MCF 10A (cell line): ENCODE measurements at regions not wholly inside any gene's neighbourhood (a gene's known extent, or its start where the extent isn't known, plus 50 kb on each side); places are given as distances from the start of the nearest gene placed in this dataset.
"Not testable (repeated sequence)": the region's sequence is repeated elsewhere in the genome, so short reads cannot be mapped to it uniquely, and the experiment has no call there.

Source experiments
- BruUV-seq: library from RNA; stranded (reverse); fragments of 400-500 nt; replicated peaks from 2 replicates; lab custom pipeline; 2021; lab: Mats Ljungman, UMichigan
- CTCF ChIA-PET: fragments of 300-600 bp; sonication (Branson Sonifier 250); formaldehyde crosslinking; extraction: SDS; loops from one replicate; lab custom pipeline; 2021; ENCODE audit warnings: antibody characterized with exemption, inconsistent platforms; lab: Yijun Ruan, JAX
- POLR2A ChIA-PET: fragments of 300-600, 350-650 bp; sonication (Branson Sonifier 250); formaldehyde crosslinking; extraction: SDS; loops from one replicate; lab custom pipeline; 2020; ENCODE audit warnings: antibody characterized with exemption, inconsistent platforms; lab: Yijun Ruan, JAX
- DNase-seq: peaks from one replicate; pipeline ENCODE4 v3.0.0-alpha.2; 2018; ENCODE audit not compliant: unreplicated experiment
- H3K27ac Mint-ChIP-seq: one replicate; pipeline ENCODE4 v1.8.0; 2022; ENCODE audit warnings: mild to moderate bottlenecking, low read depth, mixed read lengths; ENCODE audit not compliant: unreplicated experiment
- H3K27me3 Mint-ChIP-seq: one replicate; pipeline ENCODE4 v1.8.0; 2022; ENCODE audit warnings: mixed read lengths; ENCODE audit not compliant: insufficient read depth, unreplicated experiment
- H3K36me3 Mint-ChIP-seq: one replicate; pipeline ENCODE4 v1.8.0; 2022; ENCODE audit warnings: mild to moderate bottlenecking, moderate library complexity, mixed read lengths; ENCODE audit not compliant: insufficient read depth, unreplicated experiment
- H3K4me1 Mint-ChIP-seq: one replicate; pipeline ENCODE4 v1.8.0; 2022; ENCODE audit warnings: mixed read lengths; ENCODE audit not compliant: insufficient read depth, unreplicated experiment
- H3K4me3 Mint-ChIP-seq: one replicate; pipeline ENCODE4 v1.8.0; 2022; ENCODE audit warnings: mild to moderate bottlenecking, moderate library complexity, mixed read lengths; ENCODE audit not compliant: unreplicated experiment
- H3K9me3 Mint-ChIP-seq: one replicate; pipeline ENCODE4 v1.8.0; 2022; ENCODE audit warnings: mixed read lengths; ENCODE audit not compliant: unreplicated experiment
- CTCF ChIP-seq: fragments of 200-600 bp; IDR thresholded peaks from one replicate; pipeline ENCODE4 v1.8.0; 2022; ENCODE audit warnings: antibody characterized with exemption, mild to moderate bottlenecking; ENCODE audit not compliant: unreplicated experiment
- intact Hi-C: fragments of 100-400 bp; cut with micrococcal nuclease; formaldehyde crosslinking; loops from 2 replicates; pipeline ENCODE4 v1.14.1; 2022

GRCh38 chr13:38463048-38463447, 113.4 kb downstream of the UFM1 start:
- intact Hi-C loops, result no loop called here
- no peak for DNase-seq
- BruUV-seq, result no TSS peak
- no peak overlapping the region for H3K27ac Mint-ChIP-seq
- TF ChIP-seq CTCF, result no peak
- ChIA-PET CTCF (no interaction called here), POLR2A (no interaction called here)
- H3K27me3 Mint-ChIP-seq, result no peaks in the 10 kb centered on the region
- H3K36me3 Mint-ChIP-seq, result no peaks in the 10 kb centered on the region
- H3K4me1 Mint-ChIP-seq, result no peaks in the 10 kb centered on the region
- H3K4me3 Mint-ChIP-seq, result no peak overlapping the region
- no peaks in the 10 kb centered on the region for H3K9me3 Mint-ChIP-seq

DNA sequence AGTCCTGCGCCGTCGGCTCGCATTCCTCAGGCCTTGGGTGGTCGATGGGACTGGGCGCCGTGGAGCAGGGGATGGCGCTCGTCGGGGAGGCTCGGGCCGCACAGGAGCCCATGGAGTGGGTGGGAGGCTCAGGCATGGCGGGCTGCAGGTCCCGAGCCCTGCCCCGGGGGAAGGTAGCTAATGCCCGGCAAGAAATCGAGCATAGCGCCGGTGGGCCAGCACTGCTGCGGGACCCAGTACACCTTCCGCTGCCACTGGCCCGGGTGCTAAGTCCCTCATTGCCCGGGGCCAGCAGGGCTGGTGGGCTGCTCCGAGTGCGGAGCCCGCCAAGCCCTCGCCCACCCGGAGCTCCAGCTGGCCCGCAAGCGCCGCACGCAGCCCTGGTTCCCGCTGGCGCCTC, 122.8 kb downstream of the UFM1 start:
- POLR2A ChIA-PET, BruUV-seq, H3K4me3 Mint-ChIP-seq, H3K27ac Mint-ChIP-seq, H3K4me1 Mint-ChIP-seq, intact Hi-C loops, DNase-seq, H3K9me3 Mint-ChIP-seq, H3K36me3 Mint-ChIP-seq, H3K27me3 Mint-ChIP-seq: not testable (repeated sequence)
- CTCF ChIA-PET, result interaction anchor here (0.7 kb wide), 1 partner anchor 253 kb away, joined by 3 read pairs; no protein-coding TSS in a partner anchor

DNA sequence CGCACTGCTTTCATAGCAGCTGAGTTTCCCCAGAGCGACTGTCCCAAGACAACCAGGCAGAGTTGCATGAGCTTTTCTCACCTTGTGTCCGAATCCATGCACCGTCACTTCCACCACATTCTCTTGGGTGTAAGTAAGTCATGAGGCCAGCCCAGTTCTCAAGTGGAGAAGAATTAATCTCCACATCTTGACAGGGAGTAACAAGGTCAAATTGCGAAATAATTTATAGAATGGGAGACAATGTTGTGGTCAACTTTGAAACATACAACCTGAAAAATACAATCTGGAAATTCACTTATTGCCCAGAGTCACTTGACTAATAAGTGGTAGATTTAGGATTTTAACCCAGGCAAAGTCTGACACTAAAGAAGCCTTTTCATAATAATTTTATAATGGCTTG, 123.7 kb downstream of the UFM1 start:
- Mint-ChIP-seq H3K4me3 (no peak overlapping the region), H3K4me1 (no peaks in the 10 kb centered on the region), H3K9me3 (no peaks in the 10 kb centered on the region), H3K27me3 (no peaks in the 10 kb centered on the region), H3K36me3 (no peaks in the 10 kb centered on the region), H3K27ac (no peak overlapping the region)
- TF ChIP-seq CTCF, result no peak
- intact Hi-C loops, result no loop called here
- ChIA-PET CTCF (no interaction called here), POLR2A (no interaction called here)
- BruUV-seq, result no TSS peak
- DNase-seq, result no peak

DNA sequence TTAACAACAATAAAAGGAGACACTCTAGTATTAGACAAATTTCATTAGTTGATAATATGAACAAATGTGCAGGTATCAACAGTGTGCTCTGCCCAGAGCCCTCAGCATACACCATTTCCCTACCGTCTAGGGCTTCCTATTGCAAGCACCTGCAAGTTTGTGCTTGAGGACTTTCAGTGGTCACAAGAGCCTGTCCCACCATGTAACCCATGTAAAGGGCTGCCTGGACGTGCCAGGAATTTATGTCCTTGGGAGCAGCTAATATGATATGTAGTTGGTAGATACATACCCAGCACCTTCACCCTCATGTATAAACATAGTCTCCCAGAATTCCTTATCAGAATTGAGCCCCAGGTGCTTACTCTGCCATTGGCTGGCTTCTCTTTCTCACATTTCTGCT, 128.0 kb downstream of the UFM1 start:
- no peak for TF ChIP-seq CTCF
- Mint-ChIP-seq H3K4me1 (no peaks in the 10 kb centered on the region), H3K27ac (no peak overlapping the region), H3K27me3 (no peaks in the 10 kb centered on the region), H3K4me3 (no peak overlapping the region), H3K36me3 (no peaks in the 10 kb centered on the region), H3K9me3 (no peaks in the 10 kb centered on the region)
- DNase-seq, result no peak
- POLR2A ChIA-PET, result no interaction called here
- CTCF ChIA-PET, result interaction anchor here (0.7 kb wide), 1 partner anchor 48 kb away, joined by 3 read pairs; no protein-coding TSS in a partner anchor
- no TSS peak for BruUV-seq
- intact Hi-C loops, result no loop called here

DNA sequence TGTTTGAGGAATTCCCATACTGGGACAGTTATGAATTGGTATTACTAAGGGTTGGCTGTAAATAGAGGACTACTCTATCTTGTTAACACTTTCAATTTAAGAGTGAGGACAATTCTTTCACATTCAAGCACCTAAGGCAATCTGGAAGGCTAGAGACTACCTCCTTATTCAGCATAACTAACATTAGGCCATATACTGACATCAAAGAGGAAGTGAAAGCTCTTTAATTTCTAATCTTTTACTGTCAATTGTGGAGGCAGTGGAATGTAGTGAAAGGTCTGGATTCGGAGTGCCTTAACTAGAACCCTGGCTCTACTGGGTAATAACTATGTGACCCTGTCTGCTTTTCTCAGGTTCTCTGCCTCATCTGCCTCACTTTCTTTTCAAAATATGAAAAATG, 134.0 kb downstream of the UFM1 start:
- no peak overlapping the region for H3K27ac Mint-ChIP-seq
- ChIA-PET POLR2A (no interaction called here), CTCF (no interaction called here)
- no peak for DNase-seq
- no peaks in the 10 kb centered on the region for H3K36me3 Mint-ChIP-seq
- no peaks in the 10 kb centered on the region for H3K4me1 Mint-ChIP-seq
- no peak overlapping the region for H3K4me3 Mint-ChIP-seq
- intact Hi-C loops, result no loop called here
- H3K27me3 Mint-ChIP-seq, result no peaks in the 10 kb centered on the region
- no peaks in the 10 kb centered on the region for H3K9me3 Mint-ChIP-seq
- no peak for TF ChIP-seq CTCF
- no TSS peak for BruUV-seq
